HEK293 (cell line): ENCODE measurements at regions not wholly inside any gene's neighbourhood (a gene's known extent, or its start where the extent isn't known, plus 50 kb on each side); places are given as distances from the start of the nearest gene placed in this dataset.

ENCODE experiments used
- CTCF ChIA-PET: fragments of 350-600 bp; formaldehyde crosslinking; extraction: SDS; loops from one replicate; lab custom pipeline; 2021; ENCODE audit warnings: antibody characterized with exemption; lab: Yijun Ruan, JAX
- POLR2A ChIA-PET: fragments of 300-600 bp; formaldehyde crosslinking; extraction: SDS; loops from one replicate; lab custom pipeline; 2020; ENCODE audit warnings: antibody characterized with exemption, inconsistent platforms; lab: Yijun Ruan, JAX
- H3K27ac ChIP-seq: fragments of 200-500 bp; sonication (Bioruptor generic); 2 replicates; pipeline ENCODE4 v1.5.1; 2014; ENCODE audit warnings: low read depth, low read length, control low read depth, inconsistent platforms; ENCODE audit errors: extremely low read depth
- H3K36me3 ChIP-seq, 2 experiments: fragments of 200-500 bp in 1 of 2; sonication (Bioruptor generic) in 1 of 2; 1 replicate in 1 of 2; 2 replicates in 1 of 2; pipeline ENCODE4 v1.5.1; 2014 to 2017; ENCODE audit warnings: inconsistent platforms in 2 of 2, low read length in 2 of 2; ENCODE audit not compliant: control insufficient read depth in 2 of 2, insufficient read depth in 1 of 2
- H3K4me1 ChIP-seq: fragments of 200-500 bp; sonication (Bioruptor generic); 2 replicates; pipeline ENCODE4 v1.5.1; 2014; ENCODE audit warnings: mild to moderate bottlenecking, low read length, inconsistent platforms; ENCODE audit not compliant: control insufficient read depth, insufficient read depth
- H3K4me3 ChIP-seq: 2 replicates; pipeline ENCODE4 v1.5.1; 2011; ENCODE audit warnings: low read depth, mild to moderate bottlenecking, control low read depth, low read length, moderate library complexity
- H3K9me3 ChIP-seq: fragments of 200-500 bp; sonication (Bioruptor generic); 2 replicates; pipeline ENCODE4 v1.5.1; 2014; ENCODE audit warnings: low read depth, low read length, inconsistent platforms; ENCODE audit not compliant: control insufficient read depth, insufficient read depth
- BCL11B ChIP-seq: fragments of 450-650 bp; formaldehyde crosslinking; IDR thresholded peaks from 2 replicates; pipeline ENCODE4 v1.5.1; 2016; ENCODE audit warnings: low read depth, missing biosample characterization, missing genetic modification characterization
- GLI4 ChIP-seq: fragments of 450-650 bp; formaldehyde crosslinking; IDR thresholded peaks from 2 replicates; pipeline ENCODE4 v1.5.1; 2016; ENCODE audit warnings: missing biosample characterization, missing genetic modification characterization
- HOXD13 ChIP-seq: sonication (generic); formaldehyde crosslinking; IDR thresholded peaks from 2 replicates; pipeline ENCODE4 v1.8.0; 2022; ENCODE audit warnings: missing genetic modification reagents, borderline replicate concordance
- MYNN ChIP-seq: fragments of 450-650 bp; formaldehyde crosslinking; IDR thresholded peaks from 2 replicates; pipeline ENCODE4 v1.5.1; 2016; ENCODE audit warnings: missing biosample characterization, missing genetic modification characterization, borderline replicate concordance
- ZEB2 ChIP-seq: fragments of 450-650 bp; formaldehyde crosslinking; IDR thresholded peaks from 2 replicates; pipeline ENCODE4 v1.5.1; 2016; ENCODE audit warnings: missing biosample characterization, missing genetic modification characterization
- ZNF132 ChIP-seq: fragments of 450-650 bp; formaldehyde crosslinking; IDR thresholded peaks from 2 replicates; pipeline ENCODE4 v1.5.1; 2017; ENCODE audit warnings: missing biosample characterization, missing genetic modification characterization, borderline replicate concordance
- ZNF202 ChIP-seq: fragments of 450-650 bp; formaldehyde crosslinking; IDR thresholded peaks from 2 replicates; pipeline ENCODE4 v1.5.1; 2016; ENCODE audit warnings: missing biosample characterization, missing genetic modification characterization, borderline replicate concordance
- ZNF221 ChIP-seq: fragments of 450-650 bp; formaldehyde crosslinking; IDR thresholded peaks from 2 replicates; pipeline ENCODE4 v1.5.1; 2017; ENCODE audit warnings: missing biosample characterization, missing genetic modification characterization, borderline replicate concordance
- ZNF223 ChIP-seq: fragments of 450-650 bp; formaldehyde crosslinking; IDR thresholded peaks from 2 replicates; pipeline ENCODE4 v1.5.1; 2016; ENCODE audit warnings: missing biosample characterization, missing genetic modification characterization
- ZNF324 ChIP-seq: fragments of 450-650 bp; formaldehyde crosslinking; IDR thresholded peaks from 2 replicates; pipeline ENCODE4 v1.5.1; 2016; ENCODE audit warnings: missing biosample characterization, missing genetic modification characterization
- ZNF433 ChIP-seq: fragments of 450-650 bp; formaldehyde crosslinking; IDR thresholded peaks from 2 replicates; pipeline ENCODE4 v1.5.1; 2016; ENCODE audit warnings: missing biosample characterization, missing genetic modification characterization, low read depth
- ZNF610 ChIP-seq: fragments of 450-650 bp; formaldehyde crosslinking; IDR thresholded peaks from 2 replicates; pipeline ENCODE4 v1.5.1; 2016; ENCODE audit warnings: missing biosample characterization, missing genetic modification characterization, borderline replicate concordance
- ZNF701 ChIP-seq: fragments of 450-650 bp; formaldehyde crosslinking; IDR thresholded peaks from 2 replicates; pipeline ENCODE4 v1.5.1; 2016; ENCODE audit warnings: missing biosample characterization, missing genetic modification characterization
- ZNF777 ChIP-seq: fragments of 450-650 bp; formaldehyde crosslinking; IDR thresholded peaks from 2 replicates; pipeline ENCODE4 v1.5.1; 2017; ENCODE audit warnings: missing biosample characterization, missing genetic modification characterization, borderline replicate concordance
- ZNF785 ChIP-seq: fragments of 450-650 bp; formaldehyde crosslinking; IDR thresholded peaks from 2 replicates; pipeline ENCODE4 v1.5.1; 2016; ENCODE audit warnings: missing biosample characterization, missing genetic modification characterization
- ZSCAN23 ChIP-seq: fragments of 450-650 bp; formaldehyde crosslinking; IDR thresholded peaks from 2 replicates; pipeline ENCODE4 v1.5.1; 2016; ENCODE audit warnings: missing biosample characterization, missing genetic modification characterization
- TF ChIP-seq, protein P1 (sequence below): fragments of 450-650 bp; formaldehyde crosslinking; IDR thresholded peaks from 2 replicates; pipeline ENCODE4 v1.5.1; 2016; ENCODE audit warnings: missing biosample characterization, missing genetic modification characterization
- TF ChIP-seq, protein P2 (sequence below): fragments of 450-650 bp; formaldehyde crosslinking; IDR thresholded peaks from 2 replicates; pipeline ENCODE4 v1.5.0; 2017; ENCODE audit warnings: missing biosample characterization, missing genetic modification characterization, borderline replicate concordance

DNA sequence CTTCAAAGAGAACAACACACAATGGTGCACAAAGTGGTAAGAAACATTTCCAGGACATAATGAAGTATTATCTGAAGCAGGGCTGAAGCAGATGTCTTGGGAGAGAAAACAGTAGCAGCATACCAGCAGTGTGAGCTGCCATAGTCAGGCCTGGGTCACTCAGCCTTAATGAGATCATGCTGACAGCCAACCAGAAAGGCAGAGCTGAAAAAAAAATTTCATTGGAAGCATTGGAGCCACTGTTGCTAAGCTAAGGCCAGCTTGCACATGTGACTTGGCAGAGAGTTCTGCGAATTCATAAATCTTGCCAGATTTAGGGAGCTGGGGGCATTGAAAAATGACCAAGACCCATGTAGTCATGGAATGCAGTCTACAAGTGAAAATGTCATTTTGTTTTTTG, 444.0 kb upstream of the PITX2 start:
- CTCF ChIA-PET, result no interaction called here
- no peak for TF ChIP-seq ZNF701
- no peak for TF ChIP-seq ZNF223 (tag by site-specific recombination)
- TF ChIP-seq ZNF785 (tag by site-specific recombination), result no peak
- no peaks in the 10 kb centered on the region for H3K9me3 ChIP-seq
- POLR2A ChIA-PET, result no interaction called here
- H3K4me3 ChIP-seq, result no peak overlapping the region
- H3K36me3 ChIP-seq, result no peaks in the 10 kb centered on the region
- no peaks in the 10 kb centered on the region for H3K4me1 ChIP-seq
- H3K27ac ChIP-seq, result no peak overlapping the region

DNA sequence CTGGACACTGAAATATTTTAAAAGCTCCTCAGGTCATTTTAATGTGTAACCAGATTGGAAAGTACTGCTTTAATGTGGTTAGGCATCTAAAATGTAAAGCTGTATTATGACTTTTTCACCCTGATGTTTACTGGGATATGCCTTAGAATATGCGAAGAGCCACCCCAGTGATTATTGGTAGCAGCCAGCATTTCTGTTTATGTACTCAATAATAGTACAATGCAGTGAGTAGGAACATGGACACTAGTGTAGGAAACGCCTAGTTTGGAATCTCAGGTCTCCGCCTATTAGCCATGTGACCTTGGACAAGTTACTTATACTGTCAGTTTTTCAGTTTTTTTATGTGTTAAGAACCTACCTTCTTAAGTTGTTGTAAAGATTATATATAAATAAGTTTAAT, 446.0 kb upstream of the PITX2 start:
- POLR2A ChIA-PET, result no interaction called here
- no peaks in the 10 kb centered on the region for H3K36me3 ChIP-seq
- CTCF ChIA-PET, result no interaction called here
- no peak overlapping the region for H3K27ac ChIP-seq
- no peaks in the 10 kb centered on the region for H3K4me1 ChIP-seq
- no peaks in the 10 kb centered on the region for H3K9me3 ChIP-seq
- TF ChIP-seq ZNF324 (no peak), MYNN (tag by site-specific recombination) (no peak)
- no peak overlapping the region for H3K4me3 ChIP-seq

DNA sequence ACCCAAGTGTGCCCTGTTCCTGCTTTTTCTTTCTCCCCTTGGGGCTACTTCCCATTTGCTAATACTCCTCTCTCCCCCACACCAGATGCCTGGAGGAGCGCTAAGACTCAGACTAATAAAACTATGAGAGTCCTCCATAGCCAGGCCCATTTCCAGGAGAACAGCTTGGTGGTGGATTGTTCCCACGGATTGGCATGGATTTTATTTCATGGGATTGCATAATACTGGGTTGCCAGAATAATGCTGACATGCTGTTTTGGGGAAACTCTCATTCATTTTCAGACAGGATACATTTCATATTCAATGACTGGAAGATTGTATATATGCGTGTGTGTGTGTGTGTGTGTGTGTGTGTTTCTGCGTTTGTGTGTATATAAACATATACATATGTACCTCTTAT, 447.5 kb upstream of the PITX2 start:
- Histone ChIP-seq H3K4me1 (no peaks in the 10 kb centered on the region), H3K27ac (no peak overlapping the region), H3K4me3 (no peak overlapping the region), H3K9me3 (no peaks in the 10 kb centered on the region), H3K36me3 (no peaks in the 10 kb centered on the region)
- ChIA-PET CTCF (interaction anchor here (0.6 kb wide), 1 partner anchor 484 kb away, joined by 3 read pairs; no protein-coding TSS in a partner anchor), POLR2A (no interaction called here)
- TF ChIP-seq ZNF202 (tag by site-specific recombination) (no peak), ZNF132 (tag by site-specific recombination) (no peak), ZEB2 (tag by site-specific recombination) (no peak), ZSCAN23 (tag by site-specific recombination) (no peak), ZNF610 (no peak), HOXD13 (no peak), BCL11B (tag by site-specific recombination) (no peak), ZNF433 (tag by site-specific recombination) (no peak), GLI4 (tag by site-specific recombination) (no peak), ZNF777 (tag by site-specific recombination) (no peak), ZNF221 (tag by site-specific recombination) (no peak)
- TF ChIP-seq, protein P1, sequence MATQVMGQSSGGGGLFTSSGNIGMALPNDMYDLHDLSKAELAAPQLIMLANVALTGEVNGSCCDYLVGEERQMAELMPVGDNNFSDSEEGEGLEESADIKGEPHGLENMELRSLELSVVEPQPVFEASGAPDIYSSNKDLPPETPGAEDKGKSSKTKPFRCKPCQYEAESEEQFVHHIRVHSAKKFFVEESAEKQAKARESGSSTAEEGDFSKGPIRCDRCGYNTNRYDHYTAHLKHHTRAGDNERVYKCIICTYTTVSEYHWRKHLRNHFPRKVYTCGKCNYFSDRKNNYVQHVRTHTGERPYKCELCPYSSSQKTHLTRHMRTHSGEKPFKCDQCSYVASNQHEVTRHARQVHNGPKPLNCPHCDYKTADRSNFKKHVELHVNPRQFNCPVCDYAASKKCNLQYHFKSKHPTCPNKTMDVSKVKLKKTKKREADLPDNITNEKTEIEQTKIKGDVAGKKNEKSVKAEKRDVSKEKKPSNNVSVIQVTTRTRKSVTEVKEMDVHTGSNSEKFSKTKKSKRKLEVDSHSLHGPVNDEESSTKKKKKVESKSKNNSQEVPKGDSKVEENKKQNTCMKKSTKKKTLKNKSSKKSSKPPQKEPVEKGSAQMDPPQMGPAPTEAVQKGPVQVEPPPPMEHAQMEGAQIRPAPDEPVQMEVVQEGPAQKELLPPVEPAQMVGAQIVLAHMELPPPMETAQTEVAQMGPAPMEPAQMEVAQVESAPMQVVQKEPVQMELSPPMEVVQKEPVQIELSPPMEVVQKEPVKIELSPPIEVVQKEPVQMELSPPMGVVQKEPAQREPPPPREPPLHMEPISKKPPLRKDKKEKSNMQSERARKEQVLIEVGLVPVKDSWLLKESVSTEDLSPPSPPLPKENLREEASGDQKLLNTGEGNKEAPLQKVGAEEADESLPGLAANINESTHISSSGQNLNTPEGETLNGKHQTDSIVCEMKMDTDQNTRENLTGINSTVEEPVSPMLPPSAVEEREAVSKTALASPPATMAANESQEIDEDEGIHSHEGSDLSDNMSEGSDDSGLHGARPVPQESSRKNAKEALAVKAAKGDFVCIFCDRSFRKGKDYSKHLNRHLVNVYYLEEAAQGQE (tag by site-specific recombination), result no peak
- TF ChIP-seq, protein P2, sequence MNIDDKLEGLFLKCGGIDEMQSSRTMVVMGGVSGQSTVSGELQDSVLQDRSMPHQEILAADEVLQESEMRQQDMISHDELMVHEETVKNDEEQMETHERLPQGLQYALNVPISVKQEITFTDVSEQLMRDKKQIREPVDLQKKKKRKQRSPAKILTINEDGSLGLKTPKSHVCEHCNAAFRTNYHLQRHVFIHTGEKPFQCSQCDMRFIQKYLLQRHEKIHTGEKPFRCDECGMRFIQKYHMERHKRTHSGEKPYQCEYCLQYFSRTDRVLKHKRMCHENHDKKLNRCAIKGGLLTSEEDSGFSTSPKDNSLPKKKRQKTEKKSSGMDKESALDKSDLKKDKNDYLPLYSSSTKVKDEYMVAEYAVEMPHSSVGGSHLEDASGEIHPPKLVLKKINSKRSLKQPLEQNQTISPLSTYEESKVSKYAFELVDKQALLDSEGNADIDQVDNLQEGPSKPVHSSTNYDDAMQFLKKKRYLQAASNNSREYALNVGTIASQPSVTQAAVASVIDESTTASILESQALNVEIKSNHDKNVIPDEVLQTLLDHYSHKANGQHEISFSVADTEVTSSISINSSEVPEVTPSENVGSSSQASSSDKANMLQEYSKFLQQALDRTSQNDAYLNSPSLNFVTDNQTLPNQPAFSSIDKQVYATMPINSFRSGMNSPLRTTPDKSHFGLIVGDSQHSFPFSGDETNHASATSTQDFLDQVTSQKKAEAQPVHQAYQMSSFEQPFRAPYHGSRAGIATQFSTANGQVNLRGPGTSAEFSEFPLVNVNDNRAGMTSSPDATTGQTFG (tag by site-specific recombination), result no peak
